IMR-90 (cell line): ENCODE measurements at regions not wholly inside any gene's neighbourhood (a gene's known extent, or its start where the extent isn't known, plus 50 kb on each side); places are given as distances from the start of the nearest gene placed in this dataset.

Source experiments
- ATAC-seq: fragments of 200-7000 bp; cut with Tn5 transposase; 2 replicates; pipeline ENCODE4 v1.9.1; 2020; ENCODE audit warnings: low read depth, mild to moderate bottlenecking, moderate library complexity
- BruUV-seq: library from RNA; stranded (reverse); fragments of 400-500 nt; replicated peaks from 2 replicates; lab custom pipeline; 2021; lab: Mats Ljungman, UMichigan
- CTCF ChIA-PET: fragments of 300-600 bp; formaldehyde crosslinking; extraction: SDS; loops from one replicate; lab custom pipeline; 2021; ENCODE audit warnings: antibody characterized with exemption; lab: Yijun Ruan, JAX
- POLR2A ChIA-PET: fragments of 300-600 bp; sonication (Branson Sonifier 250); formaldehyde crosslinking; loops from one replicate; lab custom pipeline; 2022; ENCODE audit warnings: antibody characterized with exemption; ENCODE audit not compliant: unreplicated experiment; lab: Charles Lee
- DNase-seq: peaks from one replicate; pipeline ENCODE4 v3.0.0; 2013
- H2AFZ ChIP-seq: replicated peaks from 2 replicates; pipeline ENCODE3; 2013; ENCODE audit warnings: low read length, mild to moderate bottlenecking; ENCODE audit not compliant: poor library complexity
- H2AK5ac ChIP-seq: 2 replicates; pipeline ENCODE4 v1.6.1; 2013; ENCODE audit warnings: low read depth, low read length, inconsistent platforms
- H2AK9ac ChIP-seq: replicated peaks from 2 replicates; pipeline ENCODE3; 2013; ENCODE audit warnings: mild to moderate bottlenecking, low read depth, low read length, moderate library complexity; ENCODE audit not compliant: poor library complexity
- H2BK120ac ChIP-seq: 2 replicates; pipeline ENCODE4 v1.6.1; 2013; ENCODE audit warnings: low read depth, low read length, inconsistent platforms
- H2BK15ac ChIP-seq: 3 replicates; pipeline ENCODE4 v1.6.1; 2013; ENCODE audit warnings: low read depth, low read length, inconsistent platforms
- H2BK20ac ChIP-seq: 2 replicates; pipeline ENCODE4 v1.6.1; 2013; ENCODE audit warnings: low read depth, mild to moderate bottlenecking, inconsistent platforms, low read length, moderate library complexity
- H2BK5ac ChIP-seq: 2 replicates; pipeline ENCODE4 v1.6.1; 2013; ENCODE audit warnings: mild to moderate bottlenecking, low read depth, low read length, inconsistent platforms; ENCODE audit not compliant: poor library complexity, severe bottlenecking
- H3K14ac ChIP-seq: replicated peaks from 2 replicates; pipeline ENCODE4 v1.6.1; 2013; ENCODE audit warnings: low read depth, low read length, inconsistent platforms
- H3K18ac ChIP-seq: 2 replicates; pipeline ENCODE4 v1.6.1; 2013; ENCODE audit warnings: low read depth, low read length, control low read depth
- H3K23ac ChIP-seq: 2 replicates; pipeline ENCODE4 v1.6.1; 2013; ENCODE audit warnings: low read depth, low read length, inconsistent platforms
- H3K27ac ChIP-seq: 2 replicates; pipeline ENCODE4 v1.5.1; 2013; ENCODE audit warnings: mild to moderate bottlenecking, control low read depth, low read length; ENCODE audit not compliant: insufficient read depth
- H3K27me3 ChIP-seq: 2 replicates; pipeline ENCODE4 v1.6.1; 2013; ENCODE audit warnings: low read length; ENCODE audit not compliant: control insufficient read depth, insufficient read depth
- H3K36me3 ChIP-seq: 2 replicates; pipeline ENCODE4 v1.6.1; 2013; ENCODE audit warnings: low read length, mixed read lengths; ENCODE audit not compliant: control insufficient read depth, insufficient read depth
- H3K4ac ChIP-seq: 2 replicates; pipeline ENCODE4 v1.6.1; 2013; ENCODE audit warnings: low read depth, low read length, inconsistent platforms
- H3K4me1 ChIP-seq: 2 replicates; pipeline ENCODE4 v1.6.1; 2013; ENCODE audit warnings: low read length, mixed read lengths; ENCODE audit not compliant: control insufficient read depth, insufficient read depth
- H3K4me2 ChIP-seq: 2 replicates; pipeline ENCODE4 v1.6.1; 2013; ENCODE audit warnings: low read depth, mild to moderate bottlenecking, control low read depth, low read length, moderate library complexity
- H3K4me3 ChIP-seq: 2 replicates; pipeline ENCODE4 v1.5.1; 2013; ENCODE audit warnings: low read depth, mild to moderate bottlenecking, control low read depth, low read length, moderate library complexity; ENCODE audit not compliant: insufficient read depth
- H3K56ac ChIP-seq: 2 replicates; pipeline ENCODE4 v1.6.1; 2013; ENCODE audit warnings: low read length, inconsistent platforms; ENCODE audit not compliant: insufficient read depth; ENCODE audit errors: extremely low read depth
- H3K79me1 ChIP-seq, 2 experiments: 2 replicates each; pipeline ENCODE4 v1.6.1; 2013; ENCODE audit warnings: low read length in 2 of 2, inconsistent platforms in 1 of 2, low read depth in 1 of 2
- H3K9ac ChIP-seq: 2 replicates; pipeline ENCODE4 v1.6.1; 2013; ENCODE audit warnings: low read depth, low read length, control low read depth
- H3K9me1 ChIP-seq: 2 replicates; pipeline ENCODE4 v1.6.1; 2013; ENCODE audit warnings: low read length, inconsistent platforms; ENCODE audit not compliant: insufficient read depth
- H3K9me3 ChIP-seq: 2 replicates; pipeline ENCODE4 v1.6.1; 2013; ENCODE audit warnings: low read length; ENCODE audit not compliant: control insufficient read depth, insufficient read depth
- H4K20me1 ChIP-seq: 2 replicates; pipeline ENCODE4 v1.6.1; 2013; ENCODE audit warnings: low read length, inconsistent platforms; ENCODE audit not compliant: insufficient read depth
- H4K5ac ChIP-seq: 2 replicates; pipeline ENCODE4 v1.6.1; 2013; ENCODE audit warnings: mild to moderate bottlenecking, low read depth, low read length, control low read depth
- H4K8ac ChIP-seq, 2 experiments: 2 replicates each; pipeline ENCODE4 v1.6.1; 2013; ENCODE audit warnings: low read depth in 2 of 2, low read length in 2 of 2, control low read depth in 1 of 2, inconsistent platforms in 1 of 2
- H4K91ac ChIP-seq: 2 replicates; pipeline ENCODE4 v1.6.1; 2013; ENCODE audit warnings: low read depth, low read length, inconsistent platforms; ENCODE audit not compliant: insufficient read depth
- BHLHE40 ChIP-seq: fragments of 150-350 bp; IDR thresholded peaks from 2 replicates; pipeline ENCODE4 v1.6.1; 2016; ENCODE audit warnings: mild to moderate bottlenecking, low read depth, low read length
- CEBPB ChIP-seq: IDR thresholded peaks from 2 replicates; pipeline ENCODE4 v1.6.1; 2012; ENCODE audit warnings: low read depth, low read length, improper control_type of control experiment
- CHD1 ChIP-seq: IDR thresholded peaks from 2 replicates; pipeline ENCODE4 v1.6.1; 2012; ENCODE audit warnings: low read depth, low read length, improper control_type of control experiment
- ELK1 ChIP-seq: fragments of 150-350 bp; IDR thresholded peaks from 2 replicates; pipeline ENCODE4 v1.6.1; 2016; ENCODE audit warnings: low read depth, mild to moderate bottlenecking, low read length, moderate library complexity, borderline replicate concordance
- FOS ChIP-seq: fragments of 150-350 bp; IDR thresholded peaks from 2 replicates; pipeline ENCODE4 v1.6.1; 2016; ENCODE audit warnings: low read depth, low read length
- MAFK ChIP-seq: IDR thresholded peaks from 2 replicates; pipeline ENCODE4 v1.6.1; 2012; ENCODE audit warnings: low read depth, low read length, improper control_type of control experiment
- MAZ ChIP-seq: IDR thresholded peaks from 2 replicates; pipeline ENCODE4 v1.6.1; 2012; ENCODE audit warnings: low read depth, mild to moderate bottlenecking, low read length, improper control_type of control experiment, moderate library complexity, borderline replicate concordance
- MXI1 ChIP-seq: IDR thresholded peaks from 2 replicates; pipeline ENCODE4 v1.6.1; 2012; ENCODE audit warnings: low read depth, mild to moderate bottlenecking, low read length, moderate library complexity, borderline replicate concordance
- NFE2L2 ChIP-seq: fragments of 150-350 bp; IDR thresholded peaks from 2 replicates; pipeline ENCODE4 v1.6.1; 2016; ENCODE audit warnings: low read depth, mild to moderate bottlenecking, low read length
- POLR2A ChIP-seq: IDR thresholded peaks from 2 replicates; pipeline ENCODE4 v1.6.1; 2012; ENCODE audit warnings: mild to moderate bottlenecking, low read depth, low read length
- RAD21 ChIP-seq: IDR thresholded peaks from 2 replicates; pipeline ENCODE4 v1.6.1; 2012; ENCODE audit warnings: low read length, improper control_type of control experiment
- RCOR1 ChIP-seq: IDR thresholded peaks from 2 replicates; pipeline ENCODE4 v1.6.1; 2012; ENCODE audit warnings: mild to moderate bottlenecking, low read length, improper control_type of control experiment; ENCODE audit not compliant: insufficient replicate concordance
- RFX5 ChIP-seq: IDR thresholded peaks from 2 replicates; pipeline ENCODE4 v1.8.0; 2012; ENCODE audit warnings: low read depth, mild to moderate bottlenecking, low read length, moderate library complexity
- SMC3 ChIP-seq: fragments of 150-350 bp; IDR thresholded peaks from 2 replicates; pipeline ENCODE4 v1.6.1; 2016; ENCODE audit warnings: low read depth, mild to moderate bottlenecking, antibody characterized with exemption, low read length, moderate library complexity
- WGBS, 2 experiments: methylation state at CpG; one replicate each; pipeline versions ENCODE4 v1.1.5 to v1.1.7; 2013; ENCODE audit warnings: missing lambda C conversion rate in 2 of 2; ENCODE audit not compliant: insufficient read length in 1 of 2; ENCODE audit errors: extremely low coverage in 2 of 2; 5-methylcytosine and 5-hydroxymethylcytosine counted together
- dilution Hi-C: fragments of 300-500 bp; cut with HindIII; formaldehyde crosslinking; loops from one replicate; pipeline ENCODE4 v1.14.3; 2018; ENCODE audit warnings: low sequenced_read_pairs; ENCODE audit not compliant: unreplicated experiment
- in situ Hi-C: fragments of 300-500 bp; cut with MboI; formaldehyde crosslinking; loops from 3 replicates; pipeline ENCODE4 v1.14.3; 2019; ENCODE audit warnings: low sequenced_read_pairs, inconsistent platforms, mixed read lengths
- intact Hi-C: fragments of 100-400 bp; cut with micrococcal nuclease; formaldehyde crosslinking; loops from 2 replicates; pipeline ENCODE4 v1.10.0; 2022
- TF ChIP-seq, protein P1 (sequence below): conservative IDR thresholded peaks from 2 replicates; pipeline ENCODE4 v1.5.1; 2012; ENCODE audit warnings: mild to moderate bottlenecking, low read depth, low read length, improper control_type of control experiment
- TF ChIP-seq, protein P2 (sequence below): fragments of 150-350 bp; IDR thresholded peaks from 2 replicates; pipeline ENCODE4 v1.6.1; 2017; ENCODE audit warnings: mild to moderate bottlenecking, antibody characterized with exemption, low read length, low read depth

GRCh38 chr13:111608556-111608955, 288.1 kb downstream of the TEX29 start:
- Histone ChIP-seq H2BK120ac (no peak overlapping the region), H3K36me3 (no peaks in the 10 kb centered on the region), H2BK5ac (no peak overlapping the region), H3K56ac (no peak overlapping the region), H3K9me1 (no peaks in the 10 kb centered on the region), H2AFZ (no peak overlapping the region), H3K9ac (no peak overlapping the region), H4K20me1 (no peaks in the 10 kb centered on the region), H3K4me3 (no peak overlapping the region), H2AK9ac (no peak overlapping the region), H3K4me1 (no peaks in the 10 kb centered on the region), H3K27me3 (no peaks in the 10 kb centered on the region), H3K4me2 (no peak overlapping the region), H3K14ac (no peak overlapping the region), H4K91ac (no peak overlapping the region), H2BK20ac (no peak overlapping the region), H4K5ac (no peak overlapping the region), H3K27ac (no peak overlapping the region), H3K9me3 (peaks cover 23% of the 10 kb centered on the region), H3K23ac (no peak overlapping the region), H3K79me1 (no peaks in the 10 kb centered on the region), H3K4ac (no peak overlapping the region), H2AK5ac (no peak overlapping the region), H2BK15ac (no peak overlapping the region), H3K18ac (no peak overlapping the region), H4K8ac (no peak overlapping the region)
- DNase-seq: no peak
- CTCF ChIA-PET: no interaction called here
- in situ Hi-C loops: no loop called here
- POLR2A ChIA-PET: no interaction called here
- dilution Hi-C loops: no loop called here
- BruUV-seq: no TSS peak
- no peak for ATAC-seq
- TF ChIP-seq MAZ (no peak), MAFK (no peak), BHLHE40 (no peak), CHD1 (no peak), RCOR1 (no peak), ELK1 (no peak), CEBPB (no peak), MXI1 (no peak), SMC3 (no peak), NFE2L2 (no peak), FOS (no peak), RFX5 (no peak), POLR2A (no peak), RAD21 (no peak)
- TF ChIP-seq, protein P1, sequence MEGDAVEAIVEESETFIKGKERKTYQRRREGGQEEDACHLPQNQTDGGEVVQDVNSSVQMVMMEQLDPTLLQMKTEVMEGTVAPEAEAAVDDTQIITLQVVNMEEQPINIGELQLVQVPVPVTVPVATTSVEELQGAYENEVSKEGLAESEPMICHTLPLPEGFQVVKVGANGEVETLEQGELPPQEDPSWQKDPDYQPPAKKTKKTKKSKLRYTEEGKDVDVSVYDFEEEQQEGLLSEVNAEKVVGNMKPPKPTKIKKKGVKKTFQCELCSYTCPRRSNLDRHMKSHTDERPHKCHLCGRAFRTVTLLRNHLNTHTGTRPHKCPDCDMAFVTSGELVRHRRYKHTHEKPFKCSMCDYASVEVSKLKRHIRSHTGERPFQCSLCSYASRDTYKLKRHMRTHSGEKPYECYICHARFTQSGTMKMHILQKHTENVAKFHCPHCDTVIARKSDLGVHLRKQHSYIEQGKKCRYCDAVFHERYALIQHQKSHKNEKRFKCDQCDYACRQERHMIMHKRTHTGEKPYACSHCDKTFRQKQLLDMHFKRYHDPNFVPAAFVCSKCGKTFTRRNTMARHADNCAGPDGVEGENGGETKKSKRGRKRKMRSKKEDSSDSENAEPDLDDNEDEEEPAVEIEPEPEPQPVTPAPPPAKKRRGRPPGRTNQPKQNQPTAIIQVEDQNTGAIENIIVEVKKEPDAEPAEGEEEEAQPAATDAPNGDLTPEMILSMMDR: no peak
- TF ChIP-seq, protein P2, sequence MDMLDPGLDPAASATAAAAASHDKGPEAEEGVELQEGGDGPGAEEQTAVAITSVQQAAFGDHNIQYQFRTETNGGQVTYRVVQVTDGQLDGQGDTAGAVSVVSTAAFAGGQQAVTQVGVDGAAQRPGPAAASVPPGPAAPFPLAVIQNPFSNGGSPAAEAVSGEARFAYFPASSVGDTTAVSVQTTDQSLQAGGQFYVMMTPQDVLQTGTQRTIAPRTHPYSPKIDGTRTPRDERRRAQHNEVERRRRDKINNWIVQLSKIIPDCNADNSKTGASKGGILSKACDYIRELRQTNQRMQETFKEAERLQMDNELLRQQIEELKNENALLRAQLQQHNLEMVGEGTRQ: no peak
- no CpG with 5 or more reads among the region's 5 CpGs for WGBS, 2 experiments
- intact Hi-C loops: no loop called here
